Liver (tissue), 8 donors: ENCODE measurements at regions not wholly inside any gene's neighbourhood (a gene's known extent, or its start where the extent isn't known, plus 50 kb on each side); places are given as distances from the start of the nearest gene placed in this dataset.

Experiments
- DNase-seq: peaks from one replicate; pipeline ENCODE4 v3.0.0-alpha.2; 2017; ENCODE audit warnings: low spot score
- H3K27ac ChIP-seq, 2 donors: one replicate each; pipeline ENCODE4 v1.7.0; 2013; ENCODE audit warnings: inconsistent platforms in 2 of 2, low read length in 2 of 2, control low read depth in 1 of 2, low read depth in 1 of 2, mild to moderate bottlenecking in 1 of 2
- H3K27me3 ChIP-seq, 4 donors: one replicate each; pipeline versions ENCODE4 v1.6.1 to v1.7.0; 2013; ENCODE audit warnings: low read length in 3 of 4, inconsistent platforms in 1 of 4, mild to moderate bottlenecking in 1 of 4, moderate library complexity in 1 of 4; ENCODE audit not compliant: control insufficient read depth in 4 of 4, insufficient read depth in 4 of 4
- H3K36me3 ChIP-seq, 4 donors: one replicate each; pipeline versions ENCODE4 v1.6.1 to v1.7.0; 2013; ENCODE audit warnings: low read length in 3 of 4, mild to moderate bottlenecking in 3 of 4, low read depth in 1 of 4, moderate library complexity in 1 of 4; ENCODE audit not compliant: control insufficient read depth in 4 of 4, insufficient read depth in 3 of 4
- H3K4me1 ChIP-seq, 4 donors: one replicate each; pipeline versions ENCODE4 v1.6.1 to v1.7.0; 2013; ENCODE audit warnings: low read length in 3 of 4, mild to moderate bottlenecking in 3 of 4, moderate library complexity in 1 of 4; ENCODE audit not compliant: control insufficient read depth in 4 of 4, insufficient read depth in 4 of 4
- H3K4me3 ChIP-seq, 3 donors: one replicate each; pipeline versions ENCODE4 v1.6.1 to v1.7.0; 2013; ENCODE audit warnings: low read length in 3 of 3, control low read depth in 1 of 3, low read depth in 1 of 3, mild to moderate bottlenecking in 1 of 3
- H3K9ac ChIP-seq, 2 donors: one replicate each; pipeline ENCODE4 v1.7.0; 2013; ENCODE audit warnings: low read length in 2 of 2, mild to moderate bottlenecking in 2 of 2, moderate library complexity in 2 of 2, control low read depth in 1 of 2, low read depth in 1 of 2
- H3K9me3 ChIP-seq, 4 donors: one replicate each; pipeline versions ENCODE4 v1.6.1 to v1.7.0; 2013; ENCODE audit warnings: low read length in 3 of 4; ENCODE audit not compliant: control insufficient read depth in 4 of 4
- CTCF ChIP-seq: fragments of 150-350 bp; IDR thresholded peaks from 2 replicates; pipeline ENCODE4 v1.5.1; 2017; ENCODE audit warnings: improper control_type of control experiment, low read depth, low read length; ENCODE audit not compliant: missing input control
- EGR1 ChIP-seq, 2 donors: IDR thresholded peaks; 2 replicates each; pipeline ENCODE4 v1.6.1; 2016 to 2018; ENCODE audit warnings: antibody characterized with exemption in 2 of 2, low read depth in 2 of 2
- FOXA1 ChIP-seq: IDR thresholded peaks from 2 replicates; pipeline ENCODE4 v1.6.1; 2016; ENCODE audit warnings: antibody characterized with exemption
- FOXA2 ChIP-seq: IDR thresholded peaks from 2 replicates; pipeline ENCODE4 v1.6.1; 2016; ENCODE audit warnings: antibody characterized with exemption
- GABPA ChIP-seq, 2 donors: IDR thresholded peaks in 1 of 2; conservative IDR thresholded peaks in 1 of 2; 2 replicates each; pipeline ENCODE4 v1.6.1; 2016; ENCODE audit warnings: antibody characterized with exemption in 2 of 2, mild to moderate bottlenecking in 1 of 2, moderate library complexity in 1 of 2
- HNF4A ChIP-seq, 2 donors: conservative IDR thresholded peaks; 2 replicates each; pipeline ENCODE4 v1.6.1; 2016; ENCODE audit warnings: antibody characterized with exemption in 2 of 2, mild to moderate bottlenecking in 2 of 2
- HNF4G ChIP-seq: IDR thresholded peaks from 2 replicates; pipeline ENCODE4 v1.6.1; 2016; ENCODE audit warnings: antibody characterized with exemption
- NR2F2 ChIP-seq: IDR thresholded peaks from 2 replicates; pipeline ENCODE4 v1.6.1; 2016; ENCODE audit warnings: antibody characterized with exemption
- REST ChIP-seq: IDR thresholded peaks from 2 replicates; pipeline ENCODE4 v1.6.1; 2016; ENCODE audit warnings: antibody characterized with exemption, mild to moderate bottlenecking
- RXRA ChIP-seq, 2 donors: IDR thresholded peaks; 2 replicates each; pipeline ENCODE4 v1.6.1; 2017 to 2018; ENCODE audit warnings: antibody characterized with exemption in 2 of 2, mild to moderate bottlenecking in 1 of 2
- TAF1 ChIP-seq: conservative IDR thresholded peaks from 2 replicates; pipeline ENCODE4 v1.6.1; 2016; ENCODE audit warnings: antibody characterized with exemption, mild to moderate bottlenecking
- YY1 ChIP-seq: IDR thresholded peaks from 2 replicates; pipeline ENCODE4 v1.6.1; 2016; ENCODE audit warnings: antibody characterized with exemption, mild to moderate bottlenecking
- ZBTB33 ChIP-seq: IDR thresholded peaks from 2 replicates; pipeline ENCODE4 v1.6.1; 2016; ENCODE audit warnings: antibody characterized with exemption
- WGBS: extraction: QIAGEN DNeasy Blood & Tissue Kit; methylation state at CpG from one replicate; pipeline ENCODE4 v1.1.7; 2013; 5-methylcytosine and 5-hydroxymethylcytosine counted together
- TF ChIP-seq, protein P1 (sequence below): IDR thresholded peaks from 2 replicates; pipeline ENCODE4 v1.6.1; 2016; ENCODE audit warnings: antibody characterized with exemption
- donor health status: healthy.
- donor health status: healthy.
- donor health status: healthy.
- donor health status: healthy.
- donor health status: healthy.

DNA sequence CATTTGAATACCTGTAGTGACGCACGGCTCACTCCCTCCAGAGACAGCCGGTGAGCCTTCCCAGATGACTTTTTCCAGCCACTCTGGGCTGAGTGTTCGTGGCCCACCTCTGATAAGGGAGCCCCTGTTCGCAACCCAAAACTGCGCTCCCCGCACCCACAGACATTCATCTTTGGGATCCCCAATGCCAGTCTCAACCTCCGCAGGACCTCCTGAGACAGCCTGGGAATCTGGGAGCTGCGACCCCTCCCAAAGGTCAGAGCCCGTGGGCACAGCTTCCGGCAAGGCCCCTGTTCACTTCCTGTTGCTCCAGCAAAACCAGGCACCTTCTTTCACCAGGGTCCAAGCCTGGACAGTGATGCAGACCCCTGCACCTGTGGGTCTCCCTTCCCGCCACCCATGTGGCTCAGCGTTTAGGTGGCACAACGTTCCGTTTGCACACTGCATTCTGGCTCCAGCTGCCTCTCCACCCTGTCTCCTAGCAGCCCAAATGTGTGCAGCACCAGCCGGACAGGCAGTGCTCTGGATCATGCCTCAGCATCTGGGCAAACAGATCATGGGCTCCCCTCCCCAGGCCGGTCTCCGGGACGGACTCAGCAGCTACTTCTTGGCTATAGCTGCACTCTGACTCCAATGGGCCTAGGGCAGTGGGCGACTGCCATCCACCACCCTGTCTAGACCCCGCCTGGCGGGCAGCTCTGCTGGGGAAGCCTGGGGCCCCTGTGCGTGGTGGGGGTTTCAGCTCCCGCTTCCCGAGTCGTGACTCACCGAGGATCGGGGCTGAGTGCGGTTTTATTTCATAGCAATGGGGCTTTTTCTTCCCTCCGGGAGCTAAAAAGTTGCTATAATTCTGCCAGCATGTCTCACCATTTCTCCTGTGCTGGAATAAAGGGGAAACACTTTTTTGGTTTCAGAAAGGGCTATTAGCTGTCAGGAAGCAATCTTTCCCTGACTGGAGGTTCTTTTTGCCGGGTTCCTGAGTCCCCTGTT is 156.0 kb downstream of the OLFM1 start:
- TF ChIP-seq CTCF (no peak), HNF4G (no peak), RXRA (IDR thresholded peaks at IDR 0.05) (no peak), FOXA2 (no peak)
- DNase-seq = no peak
- WGBS = 82% methylated on average over 31 of the region's 31 CpGs
- Histone ChIP-seq H3K4me3 (no peak overlapping the region), H3K4me1 (peaks cover 0 to 29% (median 25%) of the 10 kb centered on the region in 4 donors), H3K36me3 (no peaks in the 10 kb centered on the region), H3K27ac (peak overlapping the region; percentile 80 to 86), H3K27me3 (no peaks in the 10 kb centered on the region), H3K9ac (no peak overlapping the region), H3K9me3 (no peaks in the 10 kb centered on the region)

DNA sequence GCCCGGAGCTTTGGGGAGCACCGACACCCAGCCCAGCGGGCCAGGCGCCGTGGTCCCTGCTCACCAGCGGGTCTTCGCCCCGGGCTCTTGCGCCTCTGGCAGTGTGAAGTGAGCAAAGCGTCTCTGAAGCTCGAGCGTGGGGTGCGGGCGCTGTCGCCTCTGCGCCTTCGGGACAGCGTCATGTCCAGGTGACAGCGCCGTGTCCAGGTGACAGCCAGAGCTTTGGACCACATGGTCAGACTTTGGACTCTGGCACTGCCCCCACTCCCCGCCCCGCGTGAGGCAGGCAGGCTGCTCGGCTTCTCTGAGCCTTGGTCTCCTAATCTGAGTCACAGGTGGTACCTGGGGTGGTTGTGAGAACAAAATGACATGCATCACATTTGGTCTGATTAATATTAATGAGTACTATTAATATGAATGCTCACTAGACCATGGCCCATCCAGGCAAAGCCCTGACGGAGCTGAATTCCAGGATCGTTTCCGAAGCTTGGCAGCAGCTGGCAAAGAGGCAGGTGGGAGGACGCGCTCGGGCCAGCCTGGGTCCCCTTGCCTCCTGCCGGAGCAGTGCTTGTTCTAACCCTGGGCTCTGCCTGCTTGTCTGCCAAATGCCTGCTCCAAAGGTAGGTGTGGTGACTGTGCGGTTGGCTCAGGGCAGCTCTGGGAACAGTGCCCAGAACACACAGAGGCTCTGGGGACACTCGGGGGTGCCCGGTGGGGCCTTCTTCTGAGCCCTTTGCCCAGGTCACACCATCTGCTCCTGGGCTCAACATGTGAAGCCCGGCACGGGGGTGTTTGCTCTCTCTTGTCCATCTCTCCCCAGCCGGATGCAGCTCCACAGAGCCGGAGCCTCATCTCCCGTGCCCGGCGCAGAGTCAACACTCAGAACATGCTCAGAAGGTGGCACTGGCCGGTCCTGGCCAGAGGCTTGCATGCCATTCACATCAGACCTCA is 157.1 kb downstream of the OLFM1 start:
- H3K9ac ChIP-seq = no peak overlapping the region
- H3K4me3 ChIP-seq = no peak overlapping the region
- DNase-seq = no peak
- WGBS = 63% methylated on average over 42 of the region's 42 CpGs
- H3K27me3 ChIP-seq = no peaks in the 10 kb centered on the region
- H3K9me3 ChIP-seq = no peaks in the 10 kb centered on the region
- H3K36me3 ChIP-seq = no peaks in the 10 kb centered on the region
- TF ChIP-seq HNF4G (peak; percentile 33), TAF1 (no peak), HNF4A (conservative IDR thresholded peaks at IDR 0.05) (peak; percentile 43 to 72), REST (no peak), NR2F2 (no peak), GABPA (IDR thresholded peaks at IDR 0.05 in 1 of 2, conservative IDR thresholded peaks at IDR 0.05 in 1 of 2) (no peak), YY1 (no peak), EGR1 (IDR thresholded peaks at IDR 0.05; ENCODE audit: low read depth in 2 of 2) (no peak), RXRA (IDR thresholded peaks at IDR 0.05) (peak in 1 of 2 donors; percentile 11), FOXA1 (no peak), ZBTB33 (no peak)
- TF ChIP-seq, protein P1, sequence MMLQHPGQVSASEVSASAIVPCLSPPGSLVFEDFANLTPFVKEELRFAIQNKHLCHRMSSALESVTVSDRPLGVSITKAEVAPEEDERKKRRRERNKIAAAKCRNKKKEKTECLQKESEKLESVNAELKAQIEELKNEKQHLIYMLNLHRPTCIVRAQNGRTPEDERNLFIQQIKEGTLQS = no peak
- peak overlapping the region; percentile 80 to 86 for H3K27ac ChIP-seq
- H3K4me1 ChIP-seq = peaks cover 0 to 29% (median 25%) of the 10 kb centered on the region in 4 donors
